22Rv1 (cell line): ENCODE measurements at regions not wholly inside any gene's neighbourhood (a gene's known extent, or its start where the extent isn't known, plus 50 kb on each side); places are given as distances from the start of the nearest gene placed in this dataset.

Experiments used
- CTCF ChIP-seq: fragments of 450-650 bp; IDR thresholded peaks from 2 replicates; pipeline ENCODE4 v1.5.1; 2017; ENCODE audit warnings: mild to moderate bottlenecking
- ZFX ChIP-seq: fragments of 450-650 bp; IDR thresholded peaks from 2 replicates; pipeline ENCODE4 v1.6.1; 2017; ENCODE audit warnings: antibody characterized with exemption, borderline replicate concordance

GRCh38 chr9:73761905-73762304, 610.2 kb downstream of the ANXA1 start:
- TF ChIP-seq CTCF, result no peak
- no peak for TF ChIP-seq ZFX
